Loucy (cell line): ENCODE measurements at regions not wholly inside any gene's neighbourhood (a gene's known extent, or its start where the extent isn't known, plus 50 kb on each side); places are given as distances from the start of the nearest gene placed in this dataset.

Source experiments
- CTCF ChIP-seq: fragments of 200-600 bp; sonication (generic); conservative IDR thresholded peaks from 2 replicates; pipeline ENCODE4 v1.5.1; 2014; ENCODE audit warnings: mild to moderate bottlenecking, antibody characterized with exemption, low read length
- EZH2phosphoT487 ChIP-seq: fragments of 200-600 bp; IDR thresholded peaks from 2 replicates; pipeline ENCODE4 v1.6.1; 2018; ENCODE audit warnings: antibody characterized with exemption, mild to moderate bottlenecking, moderate library complexity, borderline replicate concordance

GRCh38 chr22:27578937-27579617 lies 222.5 kb downstream of the MN1 start:
- TF ChIP-seq CTCF (no peak), EZH2phosphoT487 (no peak)
